ENCODE measurements at regions not wholly inside any gene's neighbourhood (a gene's known extent, or its start where the extent isn't known, plus 50 kb on each side); places are given as distances from the start of the nearest gene placed in this dataset.

DNA sequence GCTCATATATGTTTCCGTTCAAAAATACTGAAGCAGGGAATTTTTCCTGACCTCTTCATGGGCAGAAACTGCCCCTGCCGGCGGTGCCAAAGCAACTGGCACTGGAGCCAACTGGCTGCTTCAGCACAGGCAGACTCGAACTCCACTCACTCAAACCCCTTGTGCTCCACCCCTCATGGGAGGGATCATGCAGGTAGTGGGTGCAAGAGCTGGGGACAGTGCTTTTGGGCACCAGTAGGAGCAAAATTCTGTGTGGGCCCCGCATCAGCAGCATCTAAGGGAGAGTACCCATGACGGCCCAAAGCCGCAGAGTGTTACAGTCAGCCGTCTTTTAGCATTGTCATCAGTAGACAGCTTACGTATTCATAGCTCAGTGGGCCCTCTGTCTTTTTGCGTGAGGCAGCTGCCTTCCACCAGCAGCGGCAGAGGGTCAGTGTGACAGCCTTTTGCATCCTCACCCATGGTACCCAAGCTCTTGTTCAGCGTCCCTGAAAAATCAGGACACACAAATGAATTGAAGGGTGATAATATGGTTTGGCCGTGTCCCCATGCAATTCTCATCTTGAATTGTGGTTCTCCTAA, 393.8 kb downstream of the SLITRK6 start:
- no peak for DNase-seq (ENCODE audit: low read depth)

- no peak for DNase-seq (ENCODE audit: low read depth)
Observed at GRCh38 chr13:85386424-85386823, 412.8 kb downstream of the SLITRK6 start.

DNA sequence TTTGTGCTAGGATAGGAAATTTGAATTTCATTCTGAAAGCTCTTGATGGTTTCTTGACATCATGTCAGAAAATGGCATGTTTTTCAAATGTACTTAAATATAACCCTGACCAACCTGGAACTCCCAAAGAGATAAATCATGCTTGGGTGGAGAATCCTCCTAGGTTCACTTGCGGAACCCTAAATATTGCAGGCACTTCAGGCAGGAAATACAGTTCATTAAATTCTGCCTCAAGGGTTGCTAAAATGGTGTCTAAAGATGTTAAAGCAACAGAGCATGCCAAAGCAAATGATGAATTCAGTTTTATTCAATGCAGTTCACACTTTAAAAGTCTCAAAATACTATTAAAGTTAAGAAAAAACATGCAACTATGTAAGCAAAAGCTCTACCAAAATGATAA, 415.9 kb downstream of the SLITRK6 start:
- DNase-seq (ENCODE audit: low read depth), result no peak

GRCh38 chr13:85381082-85381481, 418.1 kb downstream of the SLITRK6 start:
- DNase-seq (ENCODE audit: low read depth), result no peak

GRCh38 chr13:85379991-85380390, 419.2 kb downstream of the SLITRK6 start:
- DNase-seq (ENCODE audit: low read depth), result no peak

DNA sequence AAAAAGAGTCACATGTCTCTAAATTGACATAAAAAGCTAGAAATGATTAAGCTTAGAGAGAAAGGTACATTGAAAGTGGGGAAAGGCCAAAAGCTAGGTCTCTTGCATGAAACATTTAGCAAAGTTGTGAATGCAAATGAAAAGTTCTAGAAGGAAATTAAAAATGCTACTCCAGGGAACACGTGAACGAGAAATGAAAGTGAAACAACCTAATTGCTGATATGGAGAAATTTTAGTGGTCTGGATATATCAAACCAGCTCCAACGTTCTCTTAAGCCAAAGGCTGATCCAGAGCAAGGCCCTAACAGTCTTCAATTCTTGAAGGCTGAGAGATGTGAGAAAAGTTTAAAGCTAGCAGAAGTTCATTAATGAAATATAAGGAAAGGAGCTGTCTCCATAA, 419.8 kb downstream of the SLITRK6 start:
- DNase-seq (ENCODE audit: low read depth), result no peak

GRCh38 chr13:85377783-85378182, 421.4 kb downstream of the SLITRK6 start:
- DNase-seq (ENCODE audit: low read depth), result no peak

GRCh38 chr13:85373322-85373721, 425.9 kb downstream of the SLITRK6 start:
- DNase-seq (ENCODE audit: low read depth), result no peak

GRCh38 chr13:85371254-85371653, 428.0 kb downstream of the SLITRK6 start:
- no peak for DNase-seq (ENCODE audit: low read depth)

DNA sequence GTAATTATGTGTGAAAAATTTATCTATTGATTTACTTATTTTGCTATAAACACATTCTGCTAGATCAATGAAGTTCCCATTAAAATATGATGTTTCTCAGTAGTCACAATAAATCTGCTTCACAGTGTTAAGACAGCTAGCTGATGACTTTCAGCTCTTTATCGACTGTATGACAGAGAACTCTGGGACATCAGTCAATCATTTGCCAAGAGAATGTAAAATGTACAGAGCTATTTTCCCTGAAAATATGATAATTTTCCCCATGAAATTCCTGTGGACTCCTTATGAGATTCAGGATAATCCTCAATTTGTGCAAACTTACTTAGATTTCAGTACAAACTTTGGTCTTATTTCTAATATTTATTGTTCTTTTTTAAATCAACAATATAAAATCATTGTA, 430.5 kb downstream of the SLITRK6 start:
- DNase-seq (ENCODE audit: low read depth), result no peak

GRCh38 chr13:85367887-85368286, 431.3 kb downstream of the SLITRK6 start:
- peak; percentile 1 for DNase-seq (ENCODE audit: low read depth)

DNA sequence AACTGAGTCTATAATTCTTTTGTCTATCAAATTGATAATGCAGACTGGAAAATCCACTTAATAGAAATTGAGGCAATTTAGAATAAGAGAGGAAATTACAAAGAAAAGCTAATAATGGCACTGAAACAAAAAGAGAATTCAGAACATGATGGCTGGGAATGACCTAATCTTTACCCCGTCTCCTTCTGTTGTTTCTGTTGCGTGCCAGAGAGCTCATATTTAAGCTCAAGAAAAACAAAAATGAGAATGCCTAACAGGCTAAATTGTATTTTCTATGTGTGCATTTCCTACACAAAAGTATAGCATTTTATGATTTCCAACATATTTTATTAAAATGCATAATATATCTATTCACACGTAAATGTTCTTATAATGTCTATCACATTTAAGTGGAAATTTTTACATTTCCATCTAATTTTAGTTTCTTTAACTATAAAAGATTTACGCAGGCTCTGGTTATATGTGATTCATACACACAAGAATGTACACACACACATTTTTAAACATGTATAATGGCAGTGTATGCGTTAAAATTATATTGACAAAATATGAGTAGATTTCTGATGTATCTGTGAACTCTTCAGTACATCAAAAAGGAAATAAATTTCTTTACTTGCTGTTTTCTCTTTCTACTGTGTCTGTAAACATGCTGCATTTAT, 432.3 kb downstream of the SLITRK6 start:
- DNase-seq (ENCODE audit: low read depth), result no peak

GRCh38 chr13:85363504-85363903, 435.7 kb downstream of the SLITRK6 start:
- DNase-seq (ENCODE audit: low read depth), result no peak

- no peak for DNase-seq (ENCODE audit: low read depth)
Observed at GRCh38 chr13:85362980-85363379, 436.2 kb downstream of the SLITRK6 start.

DNA sequence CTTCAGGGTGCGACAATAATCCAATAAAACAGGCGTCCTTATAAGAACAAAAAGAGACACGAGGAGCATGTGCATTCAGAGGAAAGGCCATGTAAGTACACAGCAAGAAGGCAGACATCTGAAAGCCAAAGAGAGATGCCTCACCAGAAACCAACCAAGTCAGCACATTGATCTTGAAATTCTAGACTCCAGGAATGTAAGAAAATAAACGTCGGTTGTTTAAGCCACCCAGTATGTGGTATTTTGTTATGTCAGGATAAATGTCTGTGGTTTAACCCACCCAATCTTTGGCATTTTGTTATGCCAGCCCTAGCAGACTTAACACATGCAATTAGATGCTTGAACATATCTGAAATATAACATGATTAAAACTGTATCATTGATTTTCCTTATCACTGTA, 452.0 kb downstream of the SLITRK6 start:
- peak; percentile 31 for DNase-seq (ENCODE audit: low read depth)

DNA sequence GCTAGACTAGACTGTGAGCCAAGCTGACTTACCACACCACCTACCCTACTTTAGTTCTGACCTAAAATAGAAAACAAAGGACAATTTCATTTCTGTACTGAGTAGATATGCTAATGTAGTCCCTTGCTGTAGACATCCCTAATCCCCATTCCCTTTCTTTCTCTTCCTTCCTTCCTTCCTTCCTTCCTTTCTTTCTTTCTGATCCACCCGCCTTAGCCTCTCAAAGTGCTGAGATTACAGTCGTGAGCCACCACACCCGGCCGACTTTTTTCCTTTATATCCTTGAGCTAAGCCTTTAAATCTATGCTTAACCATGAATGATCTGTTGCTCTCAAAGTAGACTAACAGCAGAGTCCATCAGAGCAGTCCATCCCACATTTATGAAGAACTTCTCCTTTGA, 465.0 kb downstream of the SLITRK6 start:
- no peak for DNase-seq (ENCODE audit: low read depth)

DNA sequence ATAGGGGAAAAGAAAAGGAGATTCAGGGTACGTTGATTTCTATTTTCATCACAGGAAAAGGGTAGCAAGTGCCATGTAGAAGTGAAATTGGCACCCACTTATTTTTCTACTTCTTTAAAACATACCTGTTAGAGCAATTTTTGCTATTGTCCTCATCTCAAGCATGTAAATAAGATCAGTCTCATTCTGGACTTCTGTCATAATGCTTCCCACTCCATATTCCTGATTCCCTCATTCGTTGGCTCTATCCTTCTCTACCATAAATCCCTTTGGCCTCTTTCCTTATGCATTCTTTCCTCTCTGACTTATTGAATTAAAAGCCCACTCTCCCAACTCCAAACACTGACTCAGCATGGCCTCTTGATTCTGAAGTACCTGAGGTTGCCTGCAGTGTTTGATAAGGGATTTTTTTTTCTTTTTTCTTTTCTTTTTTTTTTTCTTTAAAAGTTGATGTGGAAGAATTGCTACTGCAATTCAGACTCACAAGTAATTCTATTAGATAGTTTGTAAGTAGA, 465.7 kb downstream of the SLITRK6 start:
- DNase-seq (ENCODE audit: low read depth), result no peak

DNA sequence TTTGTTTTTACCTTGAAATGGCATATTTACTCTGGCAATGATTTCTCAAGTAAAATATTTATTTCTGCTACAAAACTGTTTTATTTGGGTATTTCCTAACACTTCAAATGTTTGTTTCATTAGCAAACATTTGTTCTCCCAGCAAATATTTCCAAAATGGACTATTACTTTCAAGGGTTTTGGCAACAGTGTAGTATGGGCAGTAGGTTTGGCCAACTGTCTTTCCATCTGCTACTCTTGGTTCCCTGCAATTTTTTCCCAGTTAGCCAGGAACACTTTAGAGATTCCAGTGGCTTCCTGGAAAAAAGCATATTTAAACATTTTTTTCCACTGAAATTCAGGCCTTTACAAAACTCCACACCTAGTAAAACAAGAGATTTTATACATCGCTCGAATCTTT, 466.6 kb downstream of the SLITRK6 start:
- no peak for DNase-seq (ENCODE audit: low read depth)

GRCh38 chr13:85321734-85322133, 477.5 kb downstream of the SLITRK6 start:
- DNase-seq (ENCODE audit: low read depth), result no peak

GRCh38 chr13:85317781-85318180, 481.4 kb downstream of the SLITRK6 start:
- no peak for DNase-seq (ENCODE audit: low read depth)

GRCh38 chr13:85316506-85317025, 482.7 kb downstream of the SLITRK6 start:
- DNase-seq (ENCODE audit: low read depth), result no peak

GRCh38 chr13:85314686-85315085, 484.5 kb downstream of the SLITRK6 start:
- DNase-seq (ENCODE audit: low read depth), result no peak
